CD4-positive, alpha-beta T cell treated with Interleukin-17A for 4 hours (primary cell): ENCODE measurements at regions not wholly inside any gene's neighbourhood (a gene's known extent, or its start where the extent isn't known, plus 50 kb on each side); places are given as distances from the start of the nearest gene placed in this dataset.

Experiments
- DNase-seq: peaks from one replicate; pipeline ENCODE4 v3.0.0-alpha.2; 2020; ENCODE audit warnings: mixed read lengths

GRCh38 chr3:459311-459670 lies 262.7 kb downstream of the CHL1 start:
- DNase-seq: no peak

DNA sequence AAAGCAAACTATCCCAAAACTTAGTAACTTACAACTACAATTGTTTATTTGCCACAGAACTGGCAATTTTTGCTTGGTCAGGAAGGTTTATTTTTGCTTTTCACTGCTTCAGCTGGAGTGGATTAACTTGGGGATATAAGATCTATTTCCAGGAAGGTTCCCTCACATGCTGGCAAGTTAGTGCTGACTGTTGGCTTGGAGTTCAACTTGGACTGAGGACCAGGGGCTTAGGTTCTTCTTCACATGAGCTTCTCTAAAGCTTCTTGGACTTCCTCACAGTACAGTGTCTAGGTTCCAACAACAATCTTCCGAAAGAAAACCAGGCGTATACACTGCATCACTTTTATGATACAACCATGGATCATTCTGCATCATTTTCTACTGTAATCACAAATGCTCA lies 264.4 kb downstream of the CHL1 start:
- no peak for DNase-seq

GRCh38 chr3:462851-463250 lies 266.3 kb downstream of the CHL1 start:
- DNase-seq: no peak

- DNase-seq: no peak
These were observed 267.0 kb downstream of the CHL1 start for GRCh38 chr3:463252-464192.

GRCh38 chr3:464255-464654 lies 267.7 kb downstream of the CHL1 start:
- no peak for DNase-seq

DNA sequence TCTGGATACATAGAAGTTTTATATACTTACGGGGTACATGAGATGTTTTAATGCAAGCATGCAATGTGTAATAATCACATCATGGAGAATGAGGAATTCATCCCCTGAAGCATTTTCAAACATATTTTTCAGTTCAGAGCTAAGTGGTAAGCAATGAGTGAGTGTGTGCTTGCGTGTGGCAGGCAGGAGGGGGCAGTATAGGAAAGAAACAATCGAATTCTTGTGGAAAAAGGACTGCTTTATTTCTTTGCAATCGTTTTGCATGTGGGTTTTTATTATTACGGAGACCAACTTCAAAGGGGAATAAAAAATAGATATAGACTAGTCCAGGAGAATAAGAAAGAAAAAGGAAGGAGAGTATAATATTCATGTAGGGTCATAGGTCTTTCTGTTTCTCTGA lies 271.6 kb downstream of the CHL1 start:
- DNase-seq: no peak

GRCh38 chr3:473033-473800 lies 276.7 kb downstream of the CHL1 start:
- DNase-seq: no peak

DNA sequence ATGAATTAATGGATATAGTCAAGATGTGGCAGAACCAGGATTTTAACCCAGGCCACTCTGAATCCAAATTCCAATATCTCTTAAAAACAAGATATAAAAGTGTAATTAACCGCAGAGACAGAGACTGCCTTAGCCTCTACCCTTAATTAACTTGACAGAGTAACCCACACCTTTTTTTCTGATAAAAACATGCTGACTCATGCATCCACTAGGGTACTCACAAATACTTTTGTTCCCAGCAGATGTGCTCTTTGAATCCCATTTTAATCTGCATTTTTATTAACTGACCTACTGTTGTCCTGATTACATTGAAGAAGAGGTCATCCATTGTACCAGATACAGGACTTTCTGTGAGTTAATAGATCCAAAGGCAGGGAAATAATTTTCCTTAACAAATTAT lies 278.3 kb downstream of the CHL1 start:
- DNase-seq: no peak

- DNase-seq: no peak
These were observed 283.5 kb downstream of the CHL1 start for GRCh38 chr3:480070-480469.

DNA sequence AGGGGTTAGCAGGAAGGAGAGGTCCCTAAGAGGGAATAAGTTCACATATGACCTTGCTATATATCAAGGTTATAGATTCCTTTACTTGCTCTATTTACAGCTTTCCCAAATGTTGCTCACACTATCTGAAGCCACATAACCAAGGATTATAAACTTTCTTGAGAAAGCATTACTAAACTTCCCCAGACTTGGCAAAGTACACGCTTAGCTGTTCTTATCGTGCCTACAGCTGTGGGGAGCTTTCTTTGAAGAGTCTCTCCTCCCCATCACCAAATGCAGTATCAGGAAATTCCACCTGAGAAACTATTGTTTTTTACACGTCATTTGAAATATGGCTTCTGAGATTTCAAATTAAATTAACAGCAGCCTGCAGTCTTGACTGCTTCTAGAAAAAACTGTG lies 284.5 kb downstream of the CHL1 start:
- no peak for DNase-seq

GRCh38 chr3:481680-482079 lies 285.1 kb downstream of the CHL1 start:
- DNase-seq: no peak

- DNase-seq: no peak
These were observed 285.9 kb downstream of the CHL1 start for GRCh38 chr3:482479-482878.

DNA sequence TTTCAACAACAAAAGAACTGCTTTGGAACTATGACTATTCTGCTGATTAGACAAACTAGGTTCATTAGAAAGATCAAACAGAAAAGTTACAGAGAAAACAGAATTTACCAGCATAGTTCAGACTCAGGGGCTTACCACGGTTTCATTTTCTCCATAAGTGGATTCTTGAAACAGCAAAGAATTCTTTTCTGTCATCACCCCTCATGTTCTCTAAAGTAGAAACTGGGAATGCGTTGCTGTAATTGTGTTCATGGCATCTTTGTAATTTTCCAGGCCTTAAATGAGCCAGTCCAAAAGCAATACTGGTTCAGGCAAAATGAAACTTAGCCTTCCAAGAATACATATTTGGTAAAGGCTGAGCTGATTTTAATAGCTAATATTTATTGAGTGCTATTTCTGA lies 287.8 kb downstream of the CHL1 start:
- DNase-seq: no peak

DNA sequence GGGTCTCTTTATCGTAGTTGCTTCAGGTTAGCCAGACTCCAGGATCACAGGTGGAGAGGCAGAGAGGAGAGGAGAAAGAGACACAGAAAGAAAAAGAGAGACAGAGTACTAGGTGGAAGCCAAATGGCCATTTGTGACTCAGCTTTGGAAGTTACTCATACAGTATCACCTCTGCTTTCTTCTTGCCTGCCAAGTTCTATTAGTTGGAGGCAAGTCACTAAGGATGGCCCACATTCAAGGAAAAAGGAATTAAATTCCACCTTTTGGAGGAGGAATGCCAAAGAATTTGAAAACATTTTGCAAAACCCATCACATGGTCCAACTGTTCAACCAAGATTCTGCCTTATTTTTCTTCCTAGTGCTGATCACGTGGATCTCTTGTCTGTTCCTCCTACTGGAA lies 291.1 kb downstream of the CHL1 start:
- DNase-seq: no peak

DNA sequence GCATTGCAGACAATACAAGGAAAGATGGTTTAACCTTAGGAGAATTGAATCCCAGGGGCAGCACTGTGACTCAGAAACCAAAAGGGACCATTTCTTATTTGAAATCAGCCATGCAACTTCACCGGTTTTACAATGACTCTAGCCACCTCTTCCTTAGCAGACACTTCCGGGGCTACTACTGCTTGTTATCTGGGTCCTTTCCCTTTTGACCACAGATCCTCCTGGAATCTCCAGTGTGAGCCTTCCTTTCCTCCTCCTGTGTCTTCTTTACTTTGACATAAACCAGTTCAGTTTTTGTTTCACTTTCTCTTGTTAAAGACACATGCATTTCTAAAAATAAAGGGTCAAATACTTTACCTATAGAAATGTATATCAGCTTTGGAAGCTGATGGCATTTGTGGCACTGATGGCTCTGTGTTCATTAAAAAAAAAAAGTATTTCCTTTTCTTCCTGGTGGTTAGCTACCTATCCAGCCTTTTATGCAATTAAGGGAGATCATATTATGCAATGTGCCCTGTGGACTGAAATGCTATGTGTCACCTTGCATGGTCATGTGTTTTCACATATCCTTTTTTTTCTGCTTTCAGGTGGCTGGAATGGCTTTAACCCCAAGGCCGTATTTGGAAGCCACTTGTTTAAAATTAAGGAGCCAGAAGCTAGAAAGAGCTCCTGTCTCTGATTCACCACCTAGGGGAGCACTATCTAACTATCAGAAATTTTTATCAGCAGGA lies 296.2 kb downstream of the CHL1 start:
- DNase-seq: no peak

- no peak for DNase-seq
These were observed 297.6 kb downstream of the CHL1 start for GRCh38 chr3:494190-494589.

DNA sequence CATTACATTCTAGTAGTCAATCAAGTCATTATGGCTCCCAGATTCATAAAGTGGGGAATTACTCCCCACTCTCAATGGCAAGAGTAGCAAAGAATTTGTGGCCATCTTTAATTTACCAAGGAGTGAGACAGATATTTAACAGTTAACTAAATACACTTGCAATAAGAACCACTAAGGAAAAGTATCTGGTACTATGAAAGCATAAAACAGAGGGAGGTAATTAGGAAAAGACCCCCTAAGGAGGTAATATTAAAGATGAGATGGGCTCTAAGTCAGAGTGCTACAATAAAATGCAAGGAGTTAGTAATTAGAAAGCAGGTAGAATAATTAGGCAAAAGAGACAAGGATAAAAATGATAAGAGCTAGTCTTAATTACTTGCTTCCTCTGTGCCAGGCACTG lies 301.9 kb downstream of the CHL1 start:
- DNase-seq: no peak

GRCh38 chr3:499001-499761 lies 302.6 kb downstream of the CHL1 start:
- no peak for DNase-seq

- DNase-seq: no peak
These were observed 305.9 kb downstream of the CHL1 start for GRCh38 chr3:502486-502885.

- no peak for DNase-seq
These were observed 316.7 kb downstream of the CHL1 start for GRCh38 chr3:513301-513700.

DNA sequence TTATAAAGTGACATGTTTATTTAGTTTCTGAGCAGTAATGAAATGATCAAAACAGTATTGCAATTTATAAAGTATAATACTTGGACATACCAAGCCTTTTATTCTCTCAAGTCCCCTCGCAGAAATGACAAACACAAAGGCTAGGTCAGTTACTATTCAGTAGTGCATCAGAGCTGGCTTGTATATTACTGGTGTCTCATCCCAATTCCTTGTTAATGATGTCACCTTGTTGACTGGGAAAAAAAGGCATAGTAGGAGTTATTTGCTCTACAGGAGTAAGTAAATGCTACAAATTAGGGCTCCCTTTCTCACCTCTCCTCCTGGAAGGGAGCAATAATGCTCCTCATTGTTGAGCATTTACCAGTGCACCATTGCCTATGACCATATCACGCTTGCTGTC lies 317.6 kb downstream of the CHL1 start:
- DNase-seq: no peak

GRCh38 chr3:519026-519425 lies 322.5 kb downstream of the CHL1 start:
- no peak for DNase-seq

GRCh38 chr3:522888-523287 lies 326.3 kb downstream of the CHL1 start:
- no peak for DNase-seq
